Hepatocyte (in vitro differentiated cells): ENCODE measurements at regions not wholly inside any gene's neighbourhood (a gene's known extent, or its start where the extent isn't known, plus 50 kb on each side); places are given as distances from the start of the nearest gene placed in this dataset.

Source experiments
- EZH2phosphoT487 ChIP-seq: fragments of 200-600 bp; sonication (generic); IDR thresholded peaks from one replicate; pipeline ENCODE4 v1.6.1; 2018; ENCODE audit warnings: antibody characterized with exemption, mild to moderate bottlenecking, low read depth, moderate library complexity; ENCODE audit not compliant: unreplicated experiment, severe bottlenecking
- TF ChIP-seq, protein P1 (sequence below): fragments of 200-600 bp; sonication (generic); IDR thresholded peaks from 2 replicates; pipeline ENCODE4 v1.5.1; 2016; ENCODE audit warnings: antibody characterized with exemption, mild to moderate bottlenecking; ENCODE audit not compliant: poor library complexity

DNA sequence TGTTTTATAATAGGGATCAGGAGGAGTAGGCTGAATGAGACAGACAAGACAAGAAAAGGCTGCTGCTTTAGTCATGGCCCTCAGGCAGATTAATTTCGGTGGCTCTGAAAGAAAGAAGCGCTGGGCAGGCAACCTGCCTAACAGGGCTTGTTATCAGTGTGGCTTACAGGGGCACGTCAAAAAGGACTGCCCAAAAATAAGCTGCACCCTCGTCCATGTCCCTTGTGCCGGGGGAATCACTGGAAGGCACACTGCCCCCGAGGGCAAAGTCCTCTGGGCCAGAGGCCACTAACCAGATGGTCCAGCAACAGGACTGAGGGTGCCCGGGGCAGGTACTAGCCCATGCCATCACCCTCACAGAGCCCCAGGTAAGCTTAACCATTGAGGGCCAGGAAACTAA lies 188.5 kb downstream of the IGSF11 start:
- no peak for TF ChIP-seq EZH2phosphoT487
- TF ChIP-seq, protein P1, sequence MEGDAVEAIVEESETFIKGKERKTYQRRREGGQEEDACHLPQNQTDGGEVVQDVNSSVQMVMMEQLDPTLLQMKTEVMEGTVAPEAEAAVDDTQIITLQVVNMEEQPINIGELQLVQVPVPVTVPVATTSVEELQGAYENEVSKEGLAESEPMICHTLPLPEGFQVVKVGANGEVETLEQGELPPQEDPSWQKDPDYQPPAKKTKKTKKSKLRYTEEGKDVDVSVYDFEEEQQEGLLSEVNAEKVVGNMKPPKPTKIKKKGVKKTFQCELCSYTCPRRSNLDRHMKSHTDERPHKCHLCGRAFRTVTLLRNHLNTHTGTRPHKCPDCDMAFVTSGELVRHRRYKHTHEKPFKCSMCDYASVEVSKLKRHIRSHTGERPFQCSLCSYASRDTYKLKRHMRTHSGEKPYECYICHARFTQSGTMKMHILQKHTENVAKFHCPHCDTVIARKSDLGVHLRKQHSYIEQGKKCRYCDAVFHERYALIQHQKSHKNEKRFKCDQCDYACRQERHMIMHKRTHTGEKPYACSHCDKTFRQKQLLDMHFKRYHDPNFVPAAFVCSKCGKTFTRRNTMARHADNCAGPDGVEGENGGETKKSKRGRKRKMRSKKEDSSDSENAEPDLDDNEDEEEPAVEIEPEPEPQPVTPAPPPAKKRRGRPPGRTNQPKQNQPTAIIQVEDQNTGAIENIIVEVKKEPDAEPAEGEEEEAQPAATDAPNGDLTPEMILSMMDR = no peak
